HL-60 (cell line): ENCODE measurements at regions not wholly inside any gene's neighbourhood (a gene's known extent, or its start where the extent isn't known, plus 50 kb on each side); places are given as distances from the start of the nearest gene placed in this dataset.

Experiments
- DNase-seq, 2 experiments: peaks; one replicate each; pipeline ENCODE4 v3.0.0-alpha.2; 2010 to 2020; ENCODE audit warnings: low read depth in 1 of 2, low spot score in 1 of 2
- H3K27ac ChIP-seq: fragments of 250-450 bp; sonication (Bioruptor Pico); replicated peaks from 2 replicates; pipeline ENCODE4 v1.5.1; 2020; ENCODE audit warnings: mild to moderate bottlenecking, moderate library complexity
- H3K27me3 ChIP-seq: fragments of 250-450 bp; sonication (Bioruptor Pico); 2 replicates; pipeline ENCODE4 v1.5.1; 2021; ENCODE audit warnings: mild to moderate bottlenecking, moderate library complexity; ENCODE audit not compliant: insufficient read depth, poor library complexity, severe bottlenecking
- H3K4me3 ChIP-seq: replicated peaks from 2 replicates; pipeline ENCODE4 v1.5.1; 2011; ENCODE audit warnings: mild to moderate bottlenecking, control low read depth, low read length; ENCODE audit not compliant: insufficient read depth
- CTCF ChIP-seq: IDR thresholded peaks from one replicate; pipeline ENCODE4 v1.5.1; 2011; ENCODE audit warnings: low read length, control low read depth, inconsistent platforms; ENCODE audit not compliant: insufficient read depth
- GABPA ChIP-seq: IDR thresholded peaks from 2 replicates; pipeline ENCODE4 v1.6.1; 2012; ENCODE audit warnings: low read depth
- POLR2AphosphoS5 ChIP-seq: IDR thresholded peaks from 2 replicates; pipeline ENCODE4 v1.6.1; 2012; ENCODE audit warnings: low read depth
- SPI1 ChIP-seq: IDR thresholded peaks from 2 replicates; pipeline ENCODE4 v1.6.1; 2012; ENCODE audit warnings: low read depth, mild to moderate bottlenecking, borderline replicate concordance
- TF ChIP-seq, protein P1 (sequence below): IDR thresholded peaks from 2 replicates; pipeline ENCODE4 v1.6.1; 2012; ENCODE audit warnings: low read depth; ENCODE audit not compliant: insufficient replicate concordance

DNA sequence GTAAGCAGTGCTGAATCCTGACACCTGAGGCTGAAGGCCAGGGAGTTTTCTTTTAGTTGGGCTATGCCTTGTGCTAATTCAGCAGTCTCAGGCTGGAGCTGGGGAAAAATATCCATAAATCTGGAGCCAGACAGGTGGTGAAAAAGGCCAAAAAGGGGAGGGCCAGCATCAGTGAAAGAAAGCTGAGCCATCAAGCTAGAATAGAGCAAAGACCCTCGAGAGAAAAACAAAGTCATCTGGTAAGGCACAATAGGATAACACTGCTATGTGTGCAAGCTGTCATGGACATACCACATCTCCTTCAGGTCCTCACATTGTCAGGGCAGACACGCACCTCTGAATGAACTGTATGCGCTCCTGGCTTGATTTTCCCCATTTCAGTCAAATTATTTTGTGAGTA, 687.9 kb downstream of the SQOR start:
- Histone ChIP-seq H3K27ac (no peak overlapping the region), H3K4me3 (no peak overlapping the region), H3K27me3 (no peaks in the 10 kb centered on the region)
- DNase-seq: no peak
- TF ChIP-seq, protein P1, sequence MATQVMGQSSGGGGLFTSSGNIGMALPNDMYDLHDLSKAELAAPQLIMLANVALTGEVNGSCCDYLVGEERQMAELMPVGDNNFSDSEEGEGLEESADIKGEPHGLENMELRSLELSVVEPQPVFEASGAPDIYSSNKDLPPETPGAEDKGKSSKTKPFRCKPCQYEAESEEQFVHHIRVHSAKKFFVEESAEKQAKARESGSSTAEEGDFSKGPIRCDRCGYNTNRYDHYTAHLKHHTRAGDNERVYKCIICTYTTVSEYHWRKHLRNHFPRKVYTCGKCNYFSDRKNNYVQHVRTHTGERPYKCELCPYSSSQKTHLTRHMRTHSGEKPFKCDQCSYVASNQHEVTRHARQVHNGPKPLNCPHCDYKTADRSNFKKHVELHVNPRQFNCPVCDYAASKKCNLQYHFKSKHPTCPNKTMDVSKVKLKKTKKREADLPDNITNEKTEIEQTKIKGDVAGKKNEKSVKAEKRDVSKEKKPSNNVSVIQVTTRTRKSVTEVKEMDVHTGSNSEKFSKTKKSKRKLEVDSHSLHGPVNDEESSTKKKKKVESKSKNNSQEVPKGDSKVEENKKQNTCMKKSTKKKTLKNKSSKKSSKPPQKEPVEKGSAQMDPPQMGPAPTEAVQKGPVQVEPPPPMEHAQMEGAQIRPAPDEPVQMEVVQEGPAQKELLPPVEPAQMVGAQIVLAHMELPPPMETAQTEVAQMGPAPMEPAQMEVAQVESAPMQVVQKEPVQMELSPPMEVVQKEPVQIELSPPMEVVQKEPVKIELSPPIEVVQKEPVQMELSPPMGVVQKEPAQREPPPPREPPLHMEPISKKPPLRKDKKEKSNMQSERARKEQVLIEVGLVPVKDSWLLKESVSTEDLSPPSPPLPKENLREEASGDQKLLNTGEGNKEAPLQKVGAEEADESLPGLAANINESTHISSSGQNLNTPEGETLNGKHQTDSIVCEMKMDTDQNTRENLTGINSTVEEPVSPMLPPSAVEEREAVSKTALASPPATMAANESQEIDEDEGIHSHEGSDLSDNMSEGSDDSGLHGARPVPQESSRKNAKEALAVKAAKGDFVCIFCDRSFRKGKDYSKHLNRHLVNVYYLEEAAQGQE: no peak
- TF ChIP-seq GABPA: no peak
- no peak for TF ChIP-seq CTCF
- TF ChIP-seq POLR2AphosphoS5: no peak
- TF ChIP-seq SPI1: no peak

DNA sequence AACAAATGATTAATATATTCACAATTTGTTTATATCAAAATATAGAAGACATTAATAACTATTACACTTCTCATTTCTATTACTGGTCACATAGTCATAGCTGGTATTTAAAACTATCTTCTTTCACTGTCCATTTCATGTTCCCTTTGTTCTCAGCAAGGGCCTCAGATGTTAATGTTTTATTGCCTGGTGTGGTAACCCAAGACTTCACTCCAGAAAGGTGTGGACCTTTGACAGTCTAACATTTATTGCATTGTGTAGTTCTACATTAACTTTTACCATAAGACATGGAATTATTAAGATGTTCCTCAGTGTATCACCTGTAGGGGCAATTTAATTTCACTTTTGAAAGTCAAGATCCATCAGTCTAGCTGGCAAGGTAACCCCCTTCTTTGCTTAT, 691.3 kb downstream of the SQOR start:
- Histone ChIP-seq H3K4me3 (no peak overlapping the region), H3K27ac (no peak overlapping the region), H3K27me3 (no peaks in the 10 kb centered on the region)
- no peak for DNase-seq
- no peak for TF ChIP-seq SPI1
- TF ChIP-seq CTCF: no peak
- TF ChIP-seq, protein P1: no peak
- TF ChIP-seq POLR2AphosphoS5: no peak

DNA sequence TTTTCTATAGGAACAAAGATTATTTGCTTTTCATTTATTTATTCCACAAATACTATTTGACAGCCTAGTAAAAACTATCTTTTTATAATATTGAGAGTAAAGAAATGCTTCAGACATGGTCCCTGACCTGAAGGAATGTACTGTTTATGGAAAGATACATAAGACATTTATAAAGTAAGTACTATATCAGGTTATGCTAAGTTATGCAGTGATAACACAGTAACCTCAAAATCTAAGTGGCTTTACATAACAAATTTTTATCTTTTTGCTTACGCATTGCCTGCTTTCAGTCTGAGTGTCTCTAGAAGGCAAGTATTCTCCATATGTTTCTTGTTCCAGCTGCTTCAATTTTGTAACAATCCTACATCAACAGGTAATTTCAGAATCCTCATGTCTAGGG, 694.0 kb downstream of the SQOR start:
- no peaks in the 10 kb centered on the region for H3K27me3 ChIP-seq
- no peak for DNase-seq
- H3K27ac ChIP-seq: no peak overlapping the region
- no peak overlapping the region for H3K4me3 ChIP-seq
- no peak for TF ChIP-seq POLR2AphosphoS5

DNA sequence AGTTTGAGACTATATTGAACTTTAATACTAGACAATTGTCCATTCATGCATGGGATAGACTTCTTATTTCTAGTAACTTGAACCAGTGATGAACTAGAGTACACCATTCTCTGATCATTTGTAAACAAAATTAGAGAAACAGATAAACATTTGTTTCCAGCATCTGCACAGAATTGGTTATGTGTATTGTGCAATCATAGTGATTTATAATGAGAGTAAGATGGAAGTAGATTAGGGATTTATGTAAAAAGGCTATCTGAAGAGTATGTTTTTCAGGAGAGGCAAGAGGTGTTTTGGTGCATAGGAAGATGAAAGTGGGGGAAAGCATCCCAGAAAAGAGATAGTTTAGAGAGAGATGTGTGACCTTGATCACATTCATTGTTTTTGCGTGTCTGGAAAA, 695.0 kb downstream of the SQOR start:
- Histone ChIP-seq H3K4me3 (no peak overlapping the region), H3K27ac (no peak overlapping the region), H3K27me3 (no peaks in the 10 kb centered on the region)
- no peak for DNase-seq
- TF ChIP-seq POLR2AphosphoS5: no peak
- TF ChIP-seq GABPA: no peak
- TF ChIP-seq, protein P1: no peak
- no peak for TF ChIP-seq CTCF
- TF ChIP-seq SPI1: no peak
